ELR (cell line): ENCODE measurements at regions not wholly inside any gene's neighbourhood (a gene's known extent, or its start where the extent isn't known, plus 50 kb on each side); places are given as distances from the start of the nearest gene placed in this dataset.
"Not testable (repeated sequence)": the region's sequence is repeated elsewhere in the genome, so short reads cannot be mapped to it uniquely, and the experiment has no call there.

Experiments used
- DNase-seq: peaks from one replicate; pipeline ENCODE4 v3.0.0-alpha.2; 2015; ENCODE audit warnings: low read depth

GRCh38 chr9:85208666-85209065 is 533.1 kb downstream of the AGTPBP1 start:
- no peak for DNase-seq

- DNase-seq = no peak
Observed at GRCh38 chr9:85204176-85204575, 534.6 kb downstream of the NTRK2 start.

- no peak for DNase-seq
Observed at GRCh38 chr9:85202596-85202995, 533.1 kb downstream of the NTRK2 start.

GRCh38 chr9:85200726-85201404 is 531.3 kb downstream of the NTRK2 start:
- peak; percentile 10 for DNase-seq

GRCh38 chr9:85199866-85200495 is 530.5 kb downstream of the NTRK2 start:
- DNase-seq = no peak

- DNase-seq = no peak
Observed at GRCh38 chr9:85192750-85193149, 523.2 kb downstream of the NTRK2 start.

- DNase-seq = no peak
Observed at GRCh38 chr9:85186218-85186585, 516.7 kb downstream of the NTRK2 start.

- no peak for DNase-seq
Observed at GRCh38 chr9:85185486-85186217, 516.1 kb downstream of the NTRK2 start.

GRCh38 chr9:85182383-85182782 is 512.9 kb downstream of the NTRK2 start:
- DNase-seq = no peak

- no peak for DNase-seq
Observed at GRCh38 chr9:85178474-85178873, 508.9 kb downstream of the NTRK2 start.

GRCh38 chr9:85173967-85174366 is 504.4 kb downstream of the NTRK2 start:
- no peak for DNase-seq

GRCh38 chr9:85172001-85172978 is 502.8 kb downstream of the NTRK2 start:
- no peak for DNase-seq

- no peak for DNase-seq
Observed at GRCh38 chr9:85171163-85171562, 501.6 kb downstream of the NTRK2 start.

GRCh38 chr9:85168412-85168811 is 498.9 kb downstream of the NTRK2 start:
- DNase-seq = no peak

GRCh38 chr9:85167146-85167545 is 497.6 kb downstream of the NTRK2 start:
- no peak for DNase-seq

- no peak for DNase-seq
Observed at GRCh38 chr9:85163825-85164224, 494.3 kb downstream of the NTRK2 start.

- DNase-seq = no peak
Observed at GRCh38 chr9:85163415-85163814, 493.9 kb downstream of the NTRK2 start.

GRCh38 chr9:85162822-85163221 is 493.3 kb downstream of the NTRK2 start:
- no peak for DNase-seq

- not testable (repeated sequence) for DNase-seq
Observed at GRCh38 chr9:85160944-85161343, 491.4 kb downstream of the NTRK2 start.

GRCh38 chr9:85158512-85158911 is 489.0 kb downstream of the NTRK2 start:
- DNase-seq = no peak

- no peak for DNase-seq
Observed at GRCh38 chr9:85157772-85158171, 488.2 kb downstream of the NTRK2 start.

GRCh38 chr9:85156652-85157051 is 487.1 kb downstream of the NTRK2 start:
- DNase-seq = no peak
